ENCODE measurements at regions not wholly inside any gene's neighbourhood (a gene's known extent, or its start where the extent isn't known, plus 50 kb on each side); places are given as distances from the start of the nearest gene placed in this dataset.
"Not testable (repeated sequence)": the region's sequence is repeated elsewhere in the genome, so short reads cannot be mapped to it uniquely, and the experiment has no call there.

DNA sequence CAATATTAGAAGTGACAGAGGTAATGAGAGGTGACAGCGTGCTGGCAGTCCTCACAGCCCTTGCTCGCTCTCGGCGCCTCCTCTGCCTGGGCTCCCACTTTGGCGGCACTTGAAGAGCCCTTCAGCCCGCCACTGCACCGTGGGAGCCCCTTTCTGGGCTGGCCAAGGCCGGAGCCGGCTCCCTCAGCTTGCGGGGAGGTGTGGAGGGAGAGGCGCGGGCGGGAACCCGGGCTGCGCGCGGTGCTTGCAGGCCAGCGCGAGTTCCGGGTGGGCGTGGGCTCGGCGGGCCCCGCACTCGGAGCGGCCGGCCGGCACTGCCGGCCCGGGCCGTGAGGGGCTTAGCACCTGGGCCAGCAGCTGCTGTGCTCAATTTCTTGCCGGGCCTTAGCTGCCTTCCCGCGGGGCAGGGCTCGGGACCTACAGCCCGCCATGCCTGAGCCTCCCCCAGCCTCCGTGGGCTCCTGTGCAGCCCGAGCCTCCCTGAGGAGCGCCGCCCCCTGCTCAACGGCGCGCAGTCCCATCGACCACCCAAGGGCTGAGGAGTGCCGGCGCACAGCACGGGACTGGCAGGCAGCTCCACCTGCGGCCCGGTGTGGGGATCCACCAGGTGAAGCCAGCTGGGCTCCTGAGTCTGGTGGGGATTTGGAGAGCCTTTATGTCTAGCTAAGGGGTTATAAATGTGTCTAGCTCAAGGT is 426.5 kb upstream of the RGS18 start:
- not testable (repeated sequence) for H3K23ac ChIP-seq (ENCODE audit: low read depth, low read length, poor library complexity); H2BK120ac ChIP-seq (ENCODE audit: low read depth, low read length); H2AK5ac ChIP-seq (ENCODE audit: low read depth, low read length); H3K4me3 ChIP-seq (ENCODE audit: low read length in 2 of 2); H2BK5ac ChIP-seq (ENCODE audit: low read length); H4K8ac ChIP-seq (ENCODE audit: low read depth, low read length); H3K36me3 ChIP-seq (replicated peaks in 1 of 2; ENCODE audit: control insufficient read depth in 2 of 2, insufficient read depth in 2 of 2, low read length in 2 of 2); H3K27me3 ChIP-seq (ENCODE audit: control insufficient read depth in 3 of 3, insufficient read depth in 3 of 3, low read depth in 1 of 3, low read length in 3 of 3); H3K79me1 ChIP-seq (ENCODE audit: low read depth, low read length); H3K9ac ChIP-seq (ENCODE audit: low read depth, low read length, poor library complexity); H3K9me3 ChIP-seq (replicated peaks in 1 of 2; ENCODE audit: control insufficient read depth in 2 of 2, insufficient read depth in 1 of 2, low read depth in 1 of 2, low read length in 2 of 2); H3K4me2 ChIP-seq (ENCODE audit: insufficient read depth, low read length, poor library complexity, severe bottlenecking); H2BK15ac ChIP-seq (ENCODE audit: low read length); H2BK12ac ChIP-seq (ENCODE audit: low read length); H3K4ac ChIP-seq (ENCODE audit: low read length); H3K18ac ChIP-seq (ENCODE audit: low read length); H4K91ac ChIP-seq (ENCODE audit: low read depth, low read length, poor library complexity); DNase-seq (ENCODE audit: low spot score); H2AFZ ChIP-seq (ENCODE audit: low read length); H3K4me1 ChIP-seq (ENCODE audit: control insufficient read depth in 2 of 2, insufficient read depth in 1 of 2, low read depth in 1 of 2, low read length in 2 of 2); H3K14ac ChIP-seq (ENCODE audit: low read length); H3K27ac ChIP-seq (replicated peaks; ENCODE audit: low read length)
- no CpG with 5 or more reads among the region's 49 CpGs for WGBS, 2 donors (ENCODE audit: extremely low coverage in 2 of 2, insufficient read length in 2 of 2, insufficient replicate concordance in 1 of 2)

DNA sequence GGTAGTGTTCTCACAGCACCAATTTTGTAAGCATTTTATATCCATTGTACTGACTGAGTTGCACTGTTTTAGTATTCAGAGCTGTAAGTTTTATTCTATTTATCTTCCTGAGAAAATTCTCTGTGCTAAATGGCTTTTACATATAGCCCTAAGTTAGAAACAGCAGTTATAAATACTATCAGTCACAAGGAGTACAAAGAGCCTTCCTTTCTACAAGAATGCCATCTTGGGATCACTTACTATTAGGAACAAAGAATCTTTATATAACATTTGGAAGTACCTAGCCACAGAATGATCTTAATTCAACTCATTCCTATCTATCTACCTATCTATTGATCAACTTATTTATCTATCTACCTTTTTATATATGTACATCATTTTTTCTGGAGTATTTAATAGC is 423.9 kb upstream of the RGS18 start:
- Histone ChIP-seq H2BK120ac (ENCODE audit: low read depth, low read length) (no peak overlapping the region), H4K91ac (ENCODE audit: low read depth, low read length, poor library complexity) (no peak overlapping the region), H3K36me3 (replicated peaks in 1 of 2; ENCODE audit: control insufficient read depth in 2 of 2, insufficient read depth in 2 of 2, low read length in 2 of 2) (no peaks in the 10 kb centered on the region), H2BK12ac (ENCODE audit: low read length) (no peak overlapping the region), H3K79me1 (ENCODE audit: low read depth, low read length) (no peaks in the 10 kb centered on the region), H2AFZ (ENCODE audit: low read length) (no peak overlapping the region), H3K4me3 (ENCODE audit: low read length in 2 of 2) (no peak overlapping the region), H3K9ac (ENCODE audit: low read depth, low read length, poor library complexity) (no peak overlapping the region), H2BK15ac (ENCODE audit: low read length) (no peak overlapping the region), H2BK5ac (ENCODE audit: low read length) (no peak overlapping the region), H3K27ac (replicated peaks; ENCODE audit: low read length) (no peak overlapping the region), H3K27me3 (ENCODE audit: control insufficient read depth in 3 of 3, insufficient read depth in 3 of 3, low read depth in 1 of 3, low read length in 3 of 3) (no peaks in the 10 kb centered on the region), H3K18ac (ENCODE audit: low read length) (no peak overlapping the region), H3K14ac (ENCODE audit: low read length) (no peak overlapping the region), H3K4me2 (ENCODE audit: insufficient read depth, low read length, poor library complexity, severe bottlenecking) (no peak overlapping the region), H4K8ac (ENCODE audit: low read depth, low read length) (no peak overlapping the region), H3K23ac (ENCODE audit: low read depth, low read length, poor library complexity) (no peak overlapping the region), H3K4ac (ENCODE audit: low read length) (no peak overlapping the region), H3K4me1 (ENCODE audit: control insufficient read depth in 2 of 2, insufficient read depth in 1 of 2, low read depth in 1 of 2, low read length in 2 of 2) (no peaks in the 10 kb centered on the region), H2AK5ac (ENCODE audit: low read depth, low read length) (no peak overlapping the region), H3K9me3 (replicated peaks in 1 of 2; ENCODE audit: control insufficient read depth in 2 of 2, insufficient read depth in 1 of 2, low read depth in 1 of 2, low read length in 2 of 2) (no peaks in the 10 kb centered on the region)
- DNase-seq (ENCODE audit: low spot score) = no peak

DNA sequence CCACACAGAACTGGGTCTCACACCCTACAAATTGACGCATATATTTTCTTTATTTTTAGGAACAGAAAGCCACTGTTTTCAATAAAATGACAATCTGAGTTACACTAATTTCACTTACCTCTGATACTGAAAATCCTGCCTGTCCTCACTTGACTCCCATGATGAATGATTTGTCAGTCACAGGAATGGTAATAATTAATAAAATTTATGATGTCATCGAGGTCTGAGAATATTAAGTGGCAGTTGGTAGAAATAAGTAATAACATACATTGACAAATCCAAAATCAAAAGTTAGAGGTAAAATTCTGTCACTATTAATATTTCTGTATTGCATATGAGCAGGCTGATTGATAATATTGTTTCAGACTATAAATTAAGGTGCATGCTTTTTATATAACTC is 418.7 kb upstream of the RGS18 start:
- no peak overlapping the region for H4K91ac ChIP-seq (ENCODE audit: low read depth, low read length, poor library complexity)
- H3K79me1 ChIP-seq (ENCODE audit: low read depth, low read length) = no peaks in the 10 kb centered on the region

DNA sequence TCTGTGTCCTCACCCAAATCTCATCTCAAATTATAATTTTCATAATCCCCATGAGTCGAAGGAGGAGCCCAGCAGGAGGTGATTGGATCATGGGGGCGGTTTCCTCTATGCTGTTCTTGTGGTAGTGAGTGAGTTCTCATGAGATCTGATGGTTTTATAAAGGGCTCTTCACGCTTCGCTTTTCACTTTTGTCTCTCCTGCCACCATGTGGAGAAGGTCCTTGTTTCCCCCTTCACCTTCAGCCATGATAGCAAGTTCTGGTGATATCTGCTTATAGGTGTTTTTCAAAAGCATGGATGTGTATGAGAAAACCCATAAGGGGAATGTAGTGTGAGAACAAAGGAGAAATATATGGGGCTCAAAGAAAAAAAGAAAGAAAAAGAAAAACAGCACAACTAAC is 405.9 kb upstream of the RGS18 start:
- H3K9ac ChIP-seq (ENCODE audit: low read depth, low read length, poor library complexity) = no peak overlapping the region
- no peak overlapping the region for H3K23ac ChIP-seq (ENCODE audit: low read depth, low read length, poor library complexity)
- H3K14ac ChIP-seq (ENCODE audit: low read length) = no peak overlapping the region
- H3K4me1 ChIP-seq (ENCODE audit: control insufficient read depth in 2 of 2, insufficient read depth in 1 of 2, low read depth in 1 of 2, low read length in 2 of 2) = no peaks in the 10 kb centered on the region
- no peak overlapping the region for H2BK15ac ChIP-seq (ENCODE audit: low read length)
- H2BK120ac ChIP-seq (ENCODE audit: low read depth, low read length) = no peak overlapping the region
- H2AFZ ChIP-seq (ENCODE audit: low read length) = no peak overlapping the region
- no peak overlapping the region for H4K8ac ChIP-seq (ENCODE audit: low read depth, low read length)
- H2BK5ac ChIP-seq (ENCODE audit: low read length) = no peak overlapping the region
- no peak for DNase-seq (ENCODE audit: low spot score)
- H3K9me3 ChIP-seq (replicated peaks in 1 of 2; ENCODE audit: control insufficient read depth in 2 of 2, insufficient read depth in 1 of 2, low read depth in 1 of 2, low read length in 2 of 2) = no peaks in the 10 kb centered on the region
- no peak overlapping the region for H4K91ac ChIP-seq (ENCODE audit: low read depth, low read length, poor library complexity)
- H3K4me2 ChIP-seq (ENCODE audit: insufficient read depth, low read length, poor library complexity, severe bottlenecking) = no peak overlapping the region
- no peak overlapping the region for H2AK5ac ChIP-seq (ENCODE audit: low read depth, low read length)
- H3K4me3 ChIP-seq (ENCODE audit: low read length in 2 of 2) = no peak overlapping the region
- no peak overlapping the region for H3K27ac ChIP-seq (replicated peaks; ENCODE audit: low read length)
- WGBS, 2 donors (ENCODE audit: extremely low coverage in 2 of 2, insufficient read length in 2 of 2, insufficient replicate concordance in 1 of 2) = no CpG with 5 or more reads among the region's 4 CpGs
- H3K36me3 ChIP-seq (replicated peaks in 1 of 2; ENCODE audit: control insufficient read depth in 2 of 2, insufficient read depth in 2 of 2, low read length in 2 of 2) = no peaks in the 10 kb centered on the region
- H3K27me3 ChIP-seq (ENCODE audit: control insufficient read depth in 3 of 3, insufficient read depth in 3 of 3, low read depth in 1 of 3, low read length in 3 of 3) = no peaks in the 10 kb centered on the region
- no peak overlapping the region for H2BK12ac ChIP-seq (ENCODE audit: low read length)
- no peak overlapping the region for H3K4ac ChIP-seq (ENCODE audit: low read length)
- no peaks in the 10 kb centered on the region for H3K79me1 ChIP-seq (ENCODE audit: low read depth, low read length)
- H3K18ac ChIP-seq (ENCODE audit: low read length) = no peak overlapping the region

More for the DNA sequence above, 418.7 kb upstream of the RGS18 start:
- no peak overlapping the region for H2BK12ac ChIP-seq (ENCODE audit: low read length)
- no peaks in the 10 kb centered on the region for H3K27me3 ChIP-seq (ENCODE audit: control insufficient read depth in 3 of 3, insufficient read depth in 3 of 3, low read depth in 1 of 3, low read length in 3 of 3)
- no peak overlapping the region for H3K27ac ChIP-seq (replicated peaks; ENCODE audit: low read length)
- no peaks in the 10 kb centered on the region for H3K4me1 ChIP-seq (ENCODE audit: control insufficient read depth in 2 of 2, insufficient read depth in 1 of 2, low read depth in 1 of 2, low read length in 2 of 2)
- H2BK120ac ChIP-seq (ENCODE audit: low read depth, low read length) = no peak overlapping the region
- H2BK15ac ChIP-seq (ENCODE audit: low read length) = no peak overlapping the region
- no peak overlapping the region for H4K8ac ChIP-seq (ENCODE audit: low read depth, low read length)
- H3K18ac ChIP-seq (ENCODE audit: low read length) = no peak overlapping the region
- no peak overlapping the region for H3K14ac ChIP-seq (ENCODE audit: low read length)
- H3K9me3 ChIP-seq (replicated peaks in 1 of 2; ENCODE audit: control insufficient read depth in 2 of 2, insufficient read depth in 1 of 2, low read depth in 1 of 2, low read length in 2 of 2) = no peaks in the 10 kb centered on the region
- H3K4ac ChIP-seq (ENCODE audit: low read length) = no peak overlapping the region
- no peaks in the 10 kb centered on the region for H3K36me3 ChIP-seq (replicated peaks in 1 of 2; ENCODE audit: control insufficient read depth in 2 of 2, insufficient read depth in 2 of 2, low read length in 2 of 2)
- H3K4me2 ChIP-seq (ENCODE audit: insufficient read depth, low read length, poor library complexity, severe bottlenecking) = no peak overlapping the region
- H3K9ac ChIP-seq (ENCODE audit: low read depth, low read length, poor library complexity) = no peak overlapping the region
- H3K23ac ChIP-seq (ENCODE audit: low read depth, low read length, poor library complexity) = no peak overlapping the region
- H2AK5ac ChIP-seq (ENCODE audit: low read depth, low read length) = no peak overlapping the region
- no peak overlapping the region for H2AFZ ChIP-seq (ENCODE audit: low read length)
- no peak overlapping the region for H3K4me3 ChIP-seq (ENCODE audit: low read length in 2 of 2)
- no peak overlapping the region for H2BK5ac ChIP-seq (ENCODE audit: low read length)
- WGBS, 2 donors (ENCODE audit: extremely low coverage in 2 of 2, insufficient read length in 2 of 2, insufficient replicate concordance in 1 of 2) = no CpG with 5 or more reads among the region's 2 CpGs
- no peak for DNase-seq (ENCODE audit: low spot score)

Data from neuronal stem cell (in vitro differentiated cells).